ENCODE measurements at regions not wholly inside any gene's neighbourhood (a gene's known extent, or its start where the extent isn't known, plus 50 kb on each side); places are given as distances from the start of the nearest gene placed in this dataset.

GRCh38 chr11:116331381-116331780 is 441.4 kb downstream of the BUD13 start:
- no peaks in the 10 kb centered on the region for H3K9me3 ChIP-seq

GRCh38 chr11:116330439-116331185 is 442.2 kb downstream of the BUD13 start:
- no peak overlapping the region for H3K27ac ChIP-seq
- no peaks in the 10 kb centered on the region for H3K4me1 ChIP-seq
- no peaks in the 10 kb centered on the region for H3K9me3 ChIP-seq
- ATAC-seq = no peak
- 57 to 80% methylated on average over 1 to 2 of the region's 7 CpGs for WGBS, 2 donors (ENCODE audit: low coverage in 1 of 2)
- TF ChIP-seq POLR2AphosphoS5 (IDR thresholded peaks at IDR 0.05) (no peak), POLR2A (IDR thresholded peaks at IDR 0.05) (no peak), EP300 (IDR thresholded peaks at IDR 0.05) (no peak), CTCF (IDR thresholded peaks at IDR 0.05) (no peak)
- H3K27me3 ChIP-seq = peaks cover 11% of the 10 kb centered on the region
- H3K4me3 ChIP-seq = no peak overlapping the region
- H3K36me3 ChIP-seq = no peaks in the 10 kb centered on the region

More at GRCh38 chr11:116331381-116331780, 441.4 kb downstream of the BUD13 start:
- H3K4me3 ChIP-seq = no peak overlapping the region
- H3K27ac ChIP-seq = no peak overlapping the region
- H3K27me3 ChIP-seq = peaks cover 11% of the 10 kb centered on the region
- H3K36me3 ChIP-seq = no peaks in the 10 kb centered on the region
- 67 to 88% methylated on average over 1 to 4 of the region's 4 CpGs for WGBS, 2 donors (ENCODE audit: low coverage in 1 of 2)
- no peak for TF ChIP-seq EP300 (IDR thresholded peaks at IDR 0.05)
- no peak for TF ChIP-seq POLR2A (IDR thresholded peaks at IDR 0.05)
- TF ChIP-seq CTCF (IDR thresholded peaks at IDR 0.05) = no peak
- no peak for TF ChIP-seq POLR2AphosphoS5 (IDR thresholded peaks at IDR 0.05)
- no peaks in the 10 kb centered on the region for H3K4me1 ChIP-seq
- ATAC-seq = no peak

- Histone ChIP-seq H3K4me3 (no peak overlapping the region), H3K9me3 (no peaks in the 10 kb centered on the region), H3K36me3 (no peaks in the 10 kb centered on the region), H3K27me3 (peaks cover under 1% of the 10 kb centered on the region), H3K4me1 (no peaks in the 10 kb centered on the region), H3K27ac (no peak overlapping the region)
- 70 to 74% methylated on average over 2 to 8 of the region's 9 CpGs for WGBS, 2 donors (ENCODE audit: low coverage in 1 of 2)
- ATAC-seq = no peak
- TF ChIP-seq POLR2AphosphoS5 (IDR thresholded peaks at IDR 0.05) = no peak
- TF ChIP-seq EP300 (IDR thresholded peaks at IDR 0.05) = no peak
- TF ChIP-seq POLR2A (IDR thresholded peaks at IDR 0.05) = no peak
- TF ChIP-seq CTCF (IDR thresholded peaks at IDR 0.05) = no peak
Measured at GRCh38 chr11:116329354-116330090, 443.3 kb downstream of the BUD13 start.

GRCh38 chr11:116328851-116329250 is 443.9 kb downstream of the BUD13 start:
- WGBS, 2 donors (ENCODE audit: low coverage in 1 of 2) = 63 to 100% methylated on average over 1 to 2 of the region's 3 CpGs
- H3K36me3 ChIP-seq = no peaks in the 10 kb centered on the region
- no peak for ATAC-seq
- no peaks in the 10 kb centered on the region for H3K9me3 ChIP-seq
- H3K4me1 ChIP-seq = no peaks in the 10 kb centered on the region
- H3K27ac ChIP-seq = no peak overlapping the region
- H3K27me3 ChIP-seq = no peaks in the 10 kb centered on the region
- H3K4me3 ChIP-seq = no peak overlapping the region
- TF ChIP-seq POLR2AphosphoS5 (IDR thresholded peaks at IDR 0.05) = no peak
- TF ChIP-seq POLR2A (IDR thresholded peaks at IDR 0.05) = no peak
- TF ChIP-seq EP300 (IDR thresholded peaks at IDR 0.05) = no peak
- no peak for TF ChIP-seq CTCF (IDR thresholded peaks at IDR 0.05)

Measured in gastroesophageal sphincter (tissue), 4 donors.